ENCODE measurements at regions not wholly inside any gene's neighbourhood (a gene's known extent, or its start where the extent isn't known, plus 50 kb on each side); places are given as distances from the start of the nearest gene placed in this dataset.

GRCh38 chr9:107975426-107976010, 485.9 kb upstream of the KLF4 start:
- ChIA-PET POLR2A (no interaction called here), CTCF (no interaction called here)
- FAIRE-seq (no peak), DNase-seq (ENCODE audit: low read depth, low spot score) (no peak)
- Histone ChIP-seq H3K4me1 (ENCODE audit: control insufficient read depth, extremely low read depth, insufficient read depth, low read length) (no peaks in the 10 kb centered on the region), H3K27me3 (ENCODE audit: control insufficient read depth in 2 of 2, insufficient read depth in 2 of 2, low read length in 2 of 2) (no peaks in the 10 kb centered on the region), H3K4me3 (replicated peaks in 1 of 3; ENCODE audit: insufficient read depth in 1 of 3, low read depth in 1 of 3, low read length in 3 of 3) (no peak overlapping the region), H3K27ac (ENCODE audit: insufficient read depth, low read depth, low read length) (no peak overlapping the region), H3K4me2 (ENCODE audit: insufficient read depth, low read length) (no peak overlapping the region), H4K20me1 (replicated peaks; ENCODE audit: control insufficient read depth, extremely low read depth, insufficient read depth, low read length) (no peaks in the 10 kb centered on the region), H2AFZ (ENCODE audit: low read depth, low read length) (no peak overlapping the region), H3K79me2 (ENCODE audit: control insufficient read depth, insufficient read depth, low read length) (no peaks in the 10 kb centered on the region), H3K9ac (replicated peaks; ENCODE audit: extremely low read depth, insufficient read depth, low read length) (no peak overlapping the region), H3K9me3 (replicated peaks; ENCODE audit: control insufficient read depth, insufficient read depth, low read length) (no peaks in the 10 kb centered on the region), H3K9me1 (replicated peaks; ENCODE audit: control insufficient read depth, extremely low read depth, insufficient read depth, low read length) (no peaks in the 10 kb centered on the region), H3K36me3 (ENCODE audit: control insufficient read depth in 2 of 2, extremely low read depth in 1 of 2, insufficient read depth in 2 of 2, low read length in 2 of 2) (no peaks in the 10 kb centered on the region)
- intact Hi-C loops (cut with micrococcal nuclease) = no loop called here
- dilution Hi-C loops (cut with MboI; ENCODE audit: extremely low pct_ligation_motif_present, low sequenced_read_pairs) = no loop called here
- BruUV-seq (replicated peaks) = no TSS peak
- TF ChIP-seq POLR2A (IDR thresholded peaks at IDR 0.05; ENCODE audit: low read depth, low read length) (no peak), EZH2 (IDR thresholded peaks at IDR 0.05; ENCODE audit: borderline replicate concordance, low read depth, low read length, severe bottlenecking) (no peak), MYC (IDR thresholded peaks at IDR 0.05; ENCODE audit: low read depth, low read length) (no peak), POLR2AphosphoS5 (IDR thresholded peaks at IDR 0.05; ENCODE audit: insufficient read depth, low read depth, low read length) (no peak), FOS (IDR thresholded peaks at IDR 0.05; ENCODE audit: borderline replicate concordance, insufficient read depth, low read length) (no peak), JUN (IDR thresholded peaks at IDR 0.05; ENCODE audit: borderline replicate concordance, insufficient read depth, insufficient read length, low read depth) (no peak), GATA2 (IDR thresholded peaks at IDR 0.05; ENCODE audit: insufficient read depth, insufficient read length, low read depth, low read length) (no peak)
- TF ChIP-seq, protein P1, sequence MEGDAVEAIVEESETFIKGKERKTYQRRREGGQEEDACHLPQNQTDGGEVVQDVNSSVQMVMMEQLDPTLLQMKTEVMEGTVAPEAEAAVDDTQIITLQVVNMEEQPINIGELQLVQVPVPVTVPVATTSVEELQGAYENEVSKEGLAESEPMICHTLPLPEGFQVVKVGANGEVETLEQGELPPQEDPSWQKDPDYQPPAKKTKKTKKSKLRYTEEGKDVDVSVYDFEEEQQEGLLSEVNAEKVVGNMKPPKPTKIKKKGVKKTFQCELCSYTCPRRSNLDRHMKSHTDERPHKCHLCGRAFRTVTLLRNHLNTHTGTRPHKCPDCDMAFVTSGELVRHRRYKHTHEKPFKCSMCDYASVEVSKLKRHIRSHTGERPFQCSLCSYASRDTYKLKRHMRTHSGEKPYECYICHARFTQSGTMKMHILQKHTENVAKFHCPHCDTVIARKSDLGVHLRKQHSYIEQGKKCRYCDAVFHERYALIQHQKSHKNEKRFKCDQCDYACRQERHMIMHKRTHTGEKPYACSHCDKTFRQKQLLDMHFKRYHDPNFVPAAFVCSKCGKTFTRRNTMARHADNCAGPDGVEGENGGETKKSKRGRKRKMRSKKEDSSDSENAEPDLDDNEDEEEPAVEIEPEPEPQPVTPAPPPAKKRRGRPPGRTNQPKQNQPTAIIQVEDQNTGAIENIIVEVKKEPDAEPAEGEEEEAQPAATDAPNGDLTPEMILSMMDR (IDR thresholded peaks at IDR 0.05; ENCODE audit: extremely low read depth in 1 of 2, insufficient read depth in 1 of 2, low read depth in 1 of 2, low read length in 2 of 2) = no peak

Measured in endothelial cell of umbilical vein (primary cell).